Caco-2 (cell line): ENCODE measurements at regions not wholly inside any gene's neighbourhood (a gene's known extent, or its start where the extent isn't known, plus 50 kb on each side); places are given as distances from the start of the nearest gene placed in this dataset.
"Not testable (repeated sequence)": the region's sequence is repeated elsewhere in the genome, so short reads cannot be mapped to it uniquely, and the experiment has no call there.

Experiments
- BruUV-seq: library from RNA; stranded (reverse); fragments of 400-500 nt; replicated peaks from 2 replicates; lab custom pipeline; 2021; lab: Mats Ljungman, UMichigan
- CTCF ChIA-PET: fragments of 300-600 bp; sonication (Branson Sonifier 250); formaldehyde crosslinking; loops from one replicate; lab custom pipeline; 2022; ENCODE audit warnings: antibody characterized with exemption; lab: Charles Lee
- POLR2A ChIA-PET: fragments of 300-600 bp; sonication (Branson Sonifier 250); formaldehyde crosslinking; loops from one replicate; lab custom pipeline; 2022; ENCODE audit warnings: antibody characterized with exemption; lab: Charles Lee
- DNase-seq, 2 experiments: peaks; one replicate each; pipeline versions ENCODE4 v3.0.0 to v3.0.0-alpha.2; 2020 to 2022
- H3K27me3 ChIP-seq: replicated peaks from 2 replicates; pipeline ENCODE4 v1.6.0; 2011; ENCODE audit warnings: low read length; ENCODE audit not compliant: control insufficient read depth, insufficient read depth
- H3K36me3 ChIP-seq: 2 replicates; pipeline ENCODE4 v1.5.1; 2011; ENCODE audit warnings: low read length; ENCODE audit not compliant: control insufficient read depth, insufficient read depth
- H3K4me1 ChIP-seq: fragments of 250-450 bp; sonication (Bioruptor Pico); 2 replicates; pipeline ENCODE4 v1.5.1; 2020; ENCODE audit warnings: mild to moderate bottlenecking
- H3K4me3 ChIP-seq: 2 replicates; pipeline ENCODE4 v1.5.1; 2011; ENCODE audit warnings: low read depth, mild to moderate bottlenecking, control low read depth, low read length
- H3K9me3 ChIP-seq: fragments of 250-450 bp; sonication (Bioruptor Pico); 2 replicates; pipeline ENCODE4 v1.5.1; 2020; ENCODE audit warnings: mild to moderate bottlenecking, moderate library complexity
- H3K27ac Mint-ChIP-seq: one replicate; pipeline ENCODE4 v1.8.0; 2022; ENCODE audit warnings: mixed read lengths; ENCODE audit not compliant: unreplicated experiment
- H3K27me3 Mint-ChIP-seq: one replicate; pipeline ENCODE4 v1.8.0; 2022; ENCODE audit warnings: mixed read lengths; ENCODE audit not compliant: insufficient read depth, unreplicated experiment
- H3K36me3 Mint-ChIP-seq: one replicate; pipeline ENCODE4 v1.8.0; 2022; ENCODE audit warnings: mild to moderate bottlenecking, mixed read lengths; ENCODE audit not compliant: insufficient read depth, unreplicated experiment
- H3K4me1 Mint-ChIP-seq: one replicate; pipeline ENCODE4 v1.8.0; 2022; ENCODE audit warnings: low read depth, mixed read lengths; ENCODE audit not compliant: unreplicated experiment
- H3K4me3 Mint-ChIP-seq: one replicate; pipeline ENCODE4 v1.8.0; 2022; ENCODE audit warnings: mild to moderate bottlenecking, moderate library complexity, mixed read lengths; ENCODE audit not compliant: unreplicated experiment
- H3K9me3 Mint-ChIP-seq: one replicate; pipeline ENCODE4 v1.8.0; 2022; ENCODE audit warnings: mixed read lengths; ENCODE audit not compliant: unreplicated experiment
- CTCF ChIP-seq, 2 experiments: fragments of 200-600 bp in 1 of 2; IDR thresholded peaks; 1 replicate in 1 of 2; 2 replicates in 1 of 2; pipeline versions ENCODE4 v1.5.1 to v1.8.0; 2011 to 2022; ENCODE audit warnings: antibody characterized with exemption in 1 of 2, control low read depth in 1 of 2, inconsistent platforms in 1 of 2, low read depth in 1 of 2, low read length in 1 of 2, mild to moderate bottlenecking in 1 of 2, moderate library complexity in 1 of 2; ENCODE audit not compliant: insufficient read depth in 1 of 2, severe bottlenecking in 1 of 2, unreplicated experiment in 1 of 2
- intact Hi-C: fragments of 100-400 bp; cut with micrococcal nuclease; formaldehyde crosslinking; loops from one replicate; pipeline ENCODE4 v1.10.0; 2022; ENCODE audit not compliant: unreplicated experiment

GRCh38 chr9:85814800-85815199 is 73.0 kb upstream of the AGTPBP1 start:
- POLR2A ChIA-PET, H3K36me3 ChIP-seq, H3K27ac Mint-ChIP-seq, intact Hi-C loops, H3K9me3 ChIP-seq, CTCF ChIA-PET, H3K36me3 Mint-ChIP-seq, H3K4me1 Mint-ChIP-seq, BruUV-seq, H3K4me3 Mint-ChIP-seq, H3K27me3 ChIP-seq, H3K9me3 Mint-ChIP-seq, H3K27me3 Mint-ChIP-seq, DNase-seq, H3K4me1 ChIP-seq, H3K4me3 ChIP-seq: not testable (repeated sequence)

- H3K9me3 Mint-ChIP-seq, intact Hi-C loops, CTCF ChIA-PET, H3K27ac Mint-ChIP-seq, H3K4me1 Mint-ChIP-seq, H3K36me3 Mint-ChIP-seq, H3K4me1 ChIP-seq, POLR2A ChIA-PET, H3K9me3 ChIP-seq, H3K27me3 ChIP-seq, BruUV-seq, H3K4me3 Mint-ChIP-seq, H3K36me3 ChIP-seq, H3K4me3 ChIP-seq, H3K27me3 Mint-ChIP-seq: not testable (repeated sequence)
- peak in 1 of 2 experiments; percentile 7 for DNase-seq
Measured at GRCh38 chr9:85818971-85819370, 77.2 kb upstream of the AGTPBP1 start.

GRCh38 chr9:85820598-85820997 is 78.8 kb upstream of the AGTPBP1 start:
- intact Hi-C loops, H3K9me3 ChIP-seq, H3K27ac Mint-ChIP-seq, H3K27me3 Mint-ChIP-seq, POLR2A ChIA-PET, H3K4me3 ChIP-seq, H3K4me1 ChIP-seq, H3K36me3 ChIP-seq, H3K36me3 Mint-ChIP-seq, CTCF ChIA-PET, H3K9me3 Mint-ChIP-seq, H3K4me1 Mint-ChIP-seq, H3K27me3 ChIP-seq, H3K4me3 Mint-ChIP-seq, DNase-seq, BruUV-seq: not testable (repeated sequence)

- H3K9me3 ChIP-seq, H3K4me1 Mint-ChIP-seq, DNase-seq, H3K27ac Mint-ChIP-seq, H3K4me3 Mint-ChIP-seq, H3K4me3 ChIP-seq, H3K27me3 ChIP-seq, POLR2A ChIA-PET, intact Hi-C loops, H3K36me3 ChIP-seq, H3K36me3 Mint-ChIP-seq, H3K4me1 ChIP-seq, BruUV-seq, H3K27me3 Mint-ChIP-seq, CTCF ChIA-PET, H3K9me3 Mint-ChIP-seq: not testable (repeated sequence)
- peak in 1 of 2 experiments; percentile 18 for TF ChIP-seq CTCF (IDR thresholded peaks at IDR 0.05; ENCODE audit: insufficient read depth in 1 of 2, low read depth in 1 of 2, low read length in 1 of 2, severe bottlenecking in 1 of 2, unreplicated experiment in 1 of 2)
Measured at GRCh38 chr9:85824949-85825348, 83.2 kb upstream of the AGTPBP1 start.

- H3K27ac Mint-ChIP-seq, H3K4me1 ChIP-seq, H3K36me3 ChIP-seq, CTCF ChIA-PET, POLR2A ChIA-PET, H3K9me3 ChIP-seq, intact Hi-C loops, H3K36me3 Mint-ChIP-seq, H3K27me3 ChIP-seq, BruUV-seq, H3K4me1 Mint-ChIP-seq, DNase-seq, H3K4me3 Mint-ChIP-seq, H3K27me3 Mint-ChIP-seq, H3K4me3 ChIP-seq, H3K9me3 Mint-ChIP-seq: not testable (repeated sequence)
Measured at GRCh38 chr9:85834591-85834990, 92.8 kb upstream of the AGTPBP1 start.

- H3K9me3 ChIP-seq, H3K27me3 ChIP-seq, H3K36me3 ChIP-seq, H3K4me1 ChIP-seq, H3K4me1 Mint-ChIP-seq, CTCF ChIA-PET, H3K27ac Mint-ChIP-seq, H3K9me3 Mint-ChIP-seq, H3K36me3 Mint-ChIP-seq, H3K4me3 ChIP-seq, intact Hi-C loops, DNase-seq, H3K4me3 Mint-ChIP-seq, POLR2A ChIA-PET, BruUV-seq, H3K27me3 Mint-ChIP-seq: not testable (repeated sequence)
Measured at GRCh38 chr9:85843949-85844348, 97.0 kb upstream of the NAA35 start.
